ENCODE measurements at regions not wholly inside any gene's neighbourhood (a gene's known extent, or its start where the extent isn't known, plus 50 kb on each side); places are given as distances from the start of the nearest gene placed in this dataset.
"Not testable (repeated sequence)": the region's sequence is repeated elsewhere in the genome, so short reads cannot be mapped to it uniquely, and the experiment has no call there.

GRCh38 chr6:156670097-156670496 lies 107.1 kb upstream of the ARID1B start:
- not testable (repeated sequence) for TF ChIP-seq CTCF (optimal IDR thresholded peaks at IDR 0.05 in 1 of 3, IDR thresholded peaks at IDR 0.05 in 1 of 3, conservative IDR thresholded peaks at IDR 0.05 in 1 of 3; ENCODE audit: extremely low read depth in 1 of 3, insufficient read depth in 2 of 3, low read length in 3 of 3); EZH2 (IDR thresholded peaks at IDR 0.05; ENCODE audit: low read length)

All from keratinocyte (primary cell).